GM23338 (cell line): ENCODE measurements at regions not wholly inside any gene's neighbourhood (a gene's known extent, or its start where the extent isn't known, plus 50 kb on each side); places are given as distances from the start of the nearest gene placed in this dataset.

ENCODE experiments used
- ATAC-seq: fragments of 200-7000 bp; cut with Tn5 transposase; 3 replicates; pipeline ENCODE4 v1.9.1; 2020
- DNase-seq: peaks from one replicate; pipeline ENCODE4 v3.0.0-alpha.2; 2015; ENCODE audit warnings: low spot score
- H2AFZ ChIP-seq: fragments of 200-600 bp; sonication (generic); 2 replicates; pipeline ENCODE4 v1.8.0; 2016; ENCODE audit warnings: antibody characterized with exemption, mild to moderate bottlenecking, moderate library complexity
- H3F3A ChIP-seq: fragments of 200-600 bp; sonication (generic); replicated peaks from 2 replicates; pipeline ENCODE4 v1.8.0; 2017; ENCODE audit warnings: antibody characterized with exemption, mixed run types, low read depth
- H3K27ac ChIP-seq: fragments of 200-600 bp; sonication (generic); 2 replicates; pipeline ENCODE4 v1.6.1; 2016; ENCODE audit warnings: low read depth
- H3K27me3 ChIP-seq: fragments of 200-600 bp; sonication (generic); 2 replicates; pipeline ENCODE4 v1.8.0; 2016; ENCODE audit warnings: mild to moderate bottlenecking, mixed run types, moderate library complexity; ENCODE audit not compliant: insufficient read depth
- H3K36me3 ChIP-seq: fragments of 200-600 bp; sonication (generic); 2 replicates; pipeline ENCODE4 v1.8.0; 2016; ENCODE audit warnings: mild to moderate bottlenecking; ENCODE audit not compliant: insufficient read depth
- H3K4me1 ChIP-seq: fragments of 200-600 bp; sonication (generic); 2 replicates; pipeline ENCODE4 v1.8.0; 2016; ENCODE audit warnings: mild to moderate bottlenecking, moderate library complexity; ENCODE audit not compliant: insufficient read depth
- H3K4me2 ChIP-seq: fragments of 200-600 bp; sonication (generic); 2 replicates; pipeline ENCODE4 v1.7.1; 2017; ENCODE audit warnings: mixed run types
- H3K4me3 ChIP-seq: fragments of 200-600 bp; sonication (generic); 2 replicates; pipeline ENCODE4 v1.6.1; 2016; ENCODE audit warnings: mixed run types
- H3K79me2 ChIP-seq: fragments of 200-600 bp; sonication (generic); replicated peaks from 2 replicates; pipeline ENCODE4 v1.8.0; 2017; ENCODE audit warnings: mild to moderate bottlenecking; ENCODE audit not compliant: insufficient read depth
- H3K9me2 ChIP-seq: fragments of 200-600 bp; sonication (generic); 2 replicates; pipeline ENCODE4 v1.8.0; 2017; ENCODE audit not compliant: insufficient read depth
- H4K20me1 ChIP-seq: fragments of 200-600 bp; sonication (generic); replicated peaks from 2 replicates; pipeline ENCODE4 v1.8.0; 2017; ENCODE audit warnings: mild to moderate bottlenecking; ENCODE audit not compliant: insufficient read depth
- H3K27ac Mint-ChIP-seq: 2 replicates; pipeline ENCODE4 v1.8.0; 2020; ENCODE audit warnings: inconsistent platforms, mild to moderate bottlenecking, moderate library complexity, mixed read lengths
- H3K27me3 Mint-ChIP-seq: 3 replicates; pipeline ENCODE4 v1.8.0; 2022; ENCODE audit warnings: low read depth, mild to moderate bottlenecking, moderate library complexity, mixed read lengths, inconsistent platforms; ENCODE audit not compliant: insufficient read depth, poor library complexity
- H3K36me3 Mint-ChIP-seq: 3 replicates; pipeline ENCODE4 v1.8.0; 2021; ENCODE audit warnings: low read depth, mild to moderate bottlenecking, inconsistent platforms, moderate library complexity, mixed read lengths
- H3K4me1 Mint-ChIP-seq: 3 replicates; pipeline ENCODE4 v1.8.0; 2020; ENCODE audit warnings: mild to moderate bottlenecking, inconsistent platforms, mixed read lengths
- H3K4me3 Mint-ChIP-seq: 3 replicates; pipeline ENCODE4 v1.8.0; 2021; ENCODE audit warnings: moderate library complexity, mild to moderate bottlenecking, inconsistent platforms, mixed read lengths
- H3K9me3 Mint-ChIP-seq: 3 replicates; pipeline ENCODE4 v1.8.0; 2020; ENCODE audit warnings: moderate library complexity, mild to moderate bottlenecking, inconsistent platforms, mixed read lengths
- CREB1 ChIP-seq: fragments of 250-450 bp; sonication (Bioruptor Pico); IDR thresholded peaks from 2 replicates; pipeline ENCODE4 v1.5.0; 2020; ENCODE audit warnings: low read depth, mild to moderate bottlenecking, moderate library complexity
- CTCF ChIP-seq, 2 experiments: fragments of 200-600 bp in 1 of 2; sonication (generic) in 1 of 2; conservative IDR thresholded peaks; 2 replicates each; pipeline versions ENCODE4 v1.5.1 to v1.6.1; 2016 to 2017; ENCODE audit warnings: antibody characterized with exemption in 2 of 2, low read depth in 2 of 2, mild to moderate bottlenecking in 2 of 2, moderate library complexity in 1 of 2
- ETS1 ChIP-seq: IDR thresholded peaks from 2 replicates; pipeline ENCODE4 v1.6.1; 2016; ENCODE audit warnings: antibody characterized with exemption
- EZH2 ChIP-seq: fragments of 200-600 bp; sonication (generic); IDR thresholded peaks from one replicate; pipeline ENCODE4 v1.8.0; 2017; ENCODE audit warnings: antibody characterized with exemption, mild to moderate bottlenecking, low read depth; ENCODE audit not compliant: unreplicated experiment
- EZH2phosphoT487 ChIP-seq: fragments of 200-600 bp; sonication (generic); IDR thresholded peaks from one replicate; pipeline ENCODE4 v1.8.1; 2018; ENCODE audit warnings: antibody characterized with exemption; ENCODE audit not compliant: unreplicated experiment
- JUNB ChIP-seq: IDR thresholded peaks from one replicate; pipeline ENCODE4 v1.6.1; 2016; ENCODE audit warnings: antibody characterized with exemption; ENCODE audit not compliant: unreplicated experiment
- NANOG ChIP-seq: IDR thresholded peaks from 2 replicates; pipeline ENCODE4 v1.6.1; 2016; ENCODE audit warnings: antibody characterized with exemption, borderline replicate concordance
- POLR2AphosphoS5 ChIP-seq: IDR thresholded peaks from 2 replicates; pipeline ENCODE4 v1.6.1; 2016; ENCODE audit warnings: antibody characterized with exemption, low read depth
- STAT1 ChIP-seq: IDR thresholded peaks from one replicate; pipeline ENCODE4 v1.6.1; 2016; ENCODE audit warnings: antibody characterized with exemption; ENCODE audit not compliant: unreplicated experiment
- ZNF114 ChIP-seq: fragments of 250-450 bp; sonication (Bioruptor Pico); IDR thresholded peaks from 2 replicates; pipeline ENCODE4 v1.5.0; 2020; ENCODE audit warnings: mild to moderate bottlenecking, moderate library complexity
- ZNF331 ChIP-seq: fragments of 250-450 bp; sonication (Bioruptor Pico); IDR thresholded peaks from 2 replicates; pipeline ENCODE4 v1.5.0; 2020; ENCODE audit warnings: low read depth, mild to moderate bottlenecking, moderate library complexity
- ZNF462 ChIP-seq: fragments of 250-450 bp; sonication (Bioruptor Pico); IDR thresholded peaks from 2 replicates; pipeline ENCODE4 v1.5.0; 2020; ENCODE audit warnings: mild to moderate bottlenecking, moderate library complexity
- TF ChIP-seq, protein P1 (sequence below): IDR thresholded peaks from one replicate; pipeline ENCODE4 v1.6.1; 2018; ENCODE audit warnings: antibody characterized with exemption; ENCODE audit not compliant: unreplicated experiment

GRCh38 chr2:59093571-59093970 lies 852.4 kb upstream of the FANCL start:
- Histone ChIP-seq H3K79me2 (no peaks in the 10 kb centered on the region), H3K27ac (no peak overlapping the region), H3K9me2 (0 out of 2 replicates have a peak, but pooled peaks cover 8% of the 10 kb centered on the region), H3K4me2 (no peak overlapping the region), H3K27me3 (no peaks in the 10 kb centered on the region), H3F3A (no peaks in the 10 kb centered on the region), H4K20me1 (no peaks in the 10 kb centered on the region), H3K4me1 (no peaks in the 10 kb centered on the region), H3K4me3 (no peak overlapping the region), H3K36me3 (peaks cover 10% of the 10 kb centered on the region; the same call in 1 of the 2 replicates), H2AFZ (no peak overlapping the region)
- H3K4me1 Mint-ChIP-seq = no peaks in the 10 kb centered on the region
- H3K27ac Mint-ChIP-seq = no peak overlapping the region
- H3K9me3 Mint-ChIP-seq = peaks cover 56% of the 10 kb centered on the region
- no peak overlapping the region for H3K4me3 Mint-ChIP-seq
- ATAC-seq (no peak), DNase-seq (no peak)
- TF ChIP-seq STAT1 (no peak), ETS1 (no peak), ZNF331 (CRISPR knock-in tag) (no peak), JUNB (no peak), NANOG (no peak), EZH2phosphoT487 (no peak), ZNF462 (CRISPR knock-in tag) (no peak), ZNF114 (no peak), CREB1 (CRISPR knock-in tag) (no peak), POLR2AphosphoS5 (no peak), EZH2 (no peak), CTCF (conservative IDR thresholded peaks at IDR 0.05; ENCODE audit: low read depth in 2 of 2) (no peak)
- TF ChIP-seq, protein P1, sequence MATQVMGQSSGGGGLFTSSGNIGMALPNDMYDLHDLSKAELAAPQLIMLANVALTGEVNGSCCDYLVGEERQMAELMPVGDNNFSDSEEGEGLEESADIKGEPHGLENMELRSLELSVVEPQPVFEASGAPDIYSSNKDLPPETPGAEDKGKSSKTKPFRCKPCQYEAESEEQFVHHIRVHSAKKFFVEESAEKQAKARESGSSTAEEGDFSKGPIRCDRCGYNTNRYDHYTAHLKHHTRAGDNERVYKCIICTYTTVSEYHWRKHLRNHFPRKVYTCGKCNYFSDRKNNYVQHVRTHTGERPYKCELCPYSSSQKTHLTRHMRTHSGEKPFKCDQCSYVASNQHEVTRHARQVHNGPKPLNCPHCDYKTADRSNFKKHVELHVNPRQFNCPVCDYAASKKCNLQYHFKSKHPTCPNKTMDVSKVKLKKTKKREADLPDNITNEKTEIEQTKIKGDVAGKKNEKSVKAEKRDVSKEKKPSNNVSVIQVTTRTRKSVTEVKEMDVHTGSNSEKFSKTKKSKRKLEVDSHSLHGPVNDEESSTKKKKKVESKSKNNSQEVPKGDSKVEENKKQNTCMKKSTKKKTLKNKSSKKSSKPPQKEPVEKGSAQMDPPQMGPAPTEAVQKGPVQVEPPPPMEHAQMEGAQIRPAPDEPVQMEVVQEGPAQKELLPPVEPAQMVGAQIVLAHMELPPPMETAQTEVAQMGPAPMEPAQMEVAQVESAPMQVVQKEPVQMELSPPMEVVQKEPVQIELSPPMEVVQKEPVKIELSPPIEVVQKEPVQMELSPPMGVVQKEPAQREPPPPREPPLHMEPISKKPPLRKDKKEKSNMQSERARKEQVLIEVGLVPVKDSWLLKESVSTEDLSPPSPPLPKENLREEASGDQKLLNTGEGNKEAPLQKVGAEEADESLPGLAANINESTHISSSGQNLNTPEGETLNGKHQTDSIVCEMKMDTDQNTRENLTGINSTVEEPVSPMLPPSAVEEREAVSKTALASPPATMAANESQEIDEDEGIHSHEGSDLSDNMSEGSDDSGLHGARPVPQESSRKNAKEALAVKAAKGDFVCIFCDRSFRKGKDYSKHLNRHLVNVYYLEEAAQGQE = no peak
- no peaks in the 10 kb centered on the region for H3K27me3 Mint-ChIP-seq
- peaks cover 33% of the 10 kb centered on the region for H3K36me3 Mint-ChIP-seq
